ENCODE measurements at regions not wholly inside any gene's neighbourhood (a gene's known extent, or its start where the extent isn't known, plus 50 kb on each side); places are given as distances from the start of the nearest gene placed in this dataset.

GRCh38 chr14:97457575-97458085 lies 660.4 kb downstream of the VRK1 start:
- DNase-seq (ENCODE audit: low read depth): no peak
- TF ChIP-seq CTCF (IDR thresholded peaks at IDR 0.05; ENCODE audit: control insufficient read depth, insufficient read depth, low read depth, low read length, missing control alignments): no peak
- no peak overlapping the region for H3K4me3 ChIP-seq (ENCODE audit: control insufficient read depth, low read depth, low read length)

GRCh38 chr14:97458255-97458654 lies 661.1 kb downstream of the VRK1 start:
- H3K4me3 ChIP-seq (ENCODE audit: control insufficient read depth, low read depth, low read length): no peak overlapping the region
- DNase-seq (ENCODE audit: low read depth): no peak
- TF ChIP-seq CTCF (IDR thresholded peaks at IDR 0.05; ENCODE audit: control insufficient read depth, insufficient read depth, low read depth, low read length, missing control alignments): no peak

- no peak for DNase-seq (ENCODE audit: low read depth)
- no peak overlapping the region for H3K4me3 ChIP-seq (ENCODE audit: control insufficient read depth, low read depth, low read length)
- no peak for TF ChIP-seq CTCF (IDR thresholded peaks at IDR 0.05; ENCODE audit: control insufficient read depth, insufficient read depth, low read depth, low read length, missing control alignments)
These were observed 661.7 kb downstream of the VRK1 start for GRCh38 chr14:97458661-97459579.

GRCh38 chr14:97462081-97462480 lies 664.9 kb downstream of the VRK1 start:
- no peak for DNase-seq (ENCODE audit: low read depth)
- TF ChIP-seq CTCF (IDR thresholded peaks at IDR 0.05; ENCODE audit: control insufficient read depth, insufficient read depth, low read depth, low read length, missing control alignments): no peak
- no peak overlapping the region for H3K4me3 ChIP-seq (ENCODE audit: control insufficient read depth, low read depth, low read length)

- no peak for DNase-seq (ENCODE audit: low read depth)
- no peak overlapping the region for H3K4me3 ChIP-seq (ENCODE audit: control insufficient read depth, low read depth, low read length)
- no peak for TF ChIP-seq CTCF (IDR thresholded peaks at IDR 0.05; ENCODE audit: control insufficient read depth, insufficient read depth, low read depth, low read length, missing control alignments)
These were observed 671.0 kb downstream of the VRK1 start for GRCh38 chr14:97468220-97468619.

GRCh38 chr14:97477353-97477752 lies 680.2 kb downstream of the VRK1 start:
- TF ChIP-seq CTCF (IDR thresholded peaks at IDR 0.05; ENCODE audit: control insufficient read depth, insufficient read depth, low read depth, low read length, missing control alignments): no peak
- DNase-seq (ENCODE audit: low read depth): no peak
- H3K4me3 ChIP-seq (ENCODE audit: control insufficient read depth, low read depth, low read length): no peak overlapping the region

Data from AG09309 (cell line).